HUES48 (cell line): ENCODE measurements at regions not wholly inside any gene's neighbourhood (a gene's known extent, or its start where the extent isn't known, plus 50 kb on each side); places are given as distances from the start of the nearest gene placed in this dataset.

Experiments used
- H3K27ac ChIP-seq: one replicate; pipeline ENCODE4 v1.7.0; 2013; ENCODE audit warnings: low read depth, low read length, inconsistent platforms
- H3K27me3 ChIP-seq: 2 replicates; pipeline ENCODE4 v1.6.1; 2013; ENCODE audit warnings: mild to moderate bottlenecking, low read length; ENCODE audit not compliant: control insufficient read depth, insufficient read depth
- H3K36me3 ChIP-seq: 2 replicates; pipeline ENCODE4 v1.6.1; 2013; ENCODE audit warnings: low read length; ENCODE audit not compliant: control insufficient read depth, insufficient read depth
- H3K4me1 ChIP-seq: 2 replicates; pipeline ENCODE4 v1.6.1; 2013; ENCODE audit warnings: mild to moderate bottlenecking, low read length; ENCODE audit not compliant: control insufficient read depth, insufficient read depth
- H3K4me3 ChIP-seq: 2 replicates; pipeline ENCODE4 v1.5.1; 2013; ENCODE audit warnings: mild to moderate bottlenecking, low read depth, low read length
- H3K9ac ChIP-seq: 2 replicates; pipeline ENCODE4 v1.6.1; 2013; ENCODE audit warnings: mild to moderate bottlenecking, low read depth, low read length, moderate library complexity
- H3K9me3 ChIP-seq: 2 replicates; pipeline ENCODE4 v1.6.1; 2013; ENCODE audit warnings: low read length; ENCODE audit not compliant: control insufficient read depth, insufficient read depth

DNA sequence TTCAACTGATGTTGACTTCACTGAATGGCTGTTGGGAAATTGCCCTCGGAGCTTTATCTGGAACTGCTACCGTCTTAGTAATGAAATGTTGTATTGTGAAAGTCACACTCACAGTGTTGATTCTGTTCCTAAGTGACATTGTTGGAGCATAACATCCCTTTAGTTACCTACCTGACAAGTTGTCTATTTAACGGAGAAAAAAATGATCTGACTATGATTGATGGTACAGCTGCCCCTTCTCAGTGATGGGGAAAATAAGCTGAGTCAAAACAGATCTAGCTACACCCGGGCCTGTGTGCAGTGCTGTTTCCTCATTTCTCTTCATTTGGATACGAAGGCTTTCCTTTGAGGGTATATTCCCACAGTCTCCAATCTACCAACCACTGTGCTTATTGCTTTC lies 472.3 kb upstream of the BRINP3 start:
- Histone ChIP-seq H3K9ac (no peak overlapping the region), H3K9me3 (no peaks in the 10 kb centered on the region), H3K27ac (no peak overlapping the region), H3K4me3 (no peak overlapping the region), H3K36me3 (no peaks in the 10 kb centered on the region), H3K4me1 (peaks cover 7% of the 10 kb centered on the region), H3K27me3 (no peaks in the 10 kb centered on the region)

DNA sequence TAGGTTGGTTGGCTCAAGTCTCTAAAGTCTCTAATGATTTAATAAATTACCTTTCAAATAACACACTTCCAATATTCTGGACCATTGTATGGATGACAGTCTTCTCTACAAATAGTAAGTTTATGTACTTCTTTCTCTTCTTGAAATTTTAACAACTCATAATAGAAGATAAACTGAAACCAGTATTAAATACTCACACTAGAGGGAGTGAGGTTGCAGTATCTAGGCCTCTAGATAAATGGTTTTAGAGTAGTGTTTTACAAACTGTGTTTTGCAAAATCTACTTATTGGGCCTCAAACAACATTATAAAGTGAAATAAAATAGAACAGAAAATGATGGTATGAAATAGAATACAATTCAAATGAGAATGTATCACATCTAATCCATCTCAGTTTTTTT lies 479.9 kb upstream of the BRINP3 start:
- no peaks in the 10 kb centered on the region for H3K36me3 ChIP-seq
- no peak overlapping the region for H3K9ac ChIP-seq
- H3K27me3 ChIP-seq, result no peaks in the 10 kb centered on the region
- H3K9me3 ChIP-seq, result no peaks in the 10 kb centered on the region
- no peak overlapping the region for H3K4me3 ChIP-seq
- H3K27ac ChIP-seq, result no peak overlapping the region
- 0 out of 2 replicates have a peak, but pooled peaks cover under 1% of the 10 kb centered on the region for H3K4me1 ChIP-seq

DNA sequence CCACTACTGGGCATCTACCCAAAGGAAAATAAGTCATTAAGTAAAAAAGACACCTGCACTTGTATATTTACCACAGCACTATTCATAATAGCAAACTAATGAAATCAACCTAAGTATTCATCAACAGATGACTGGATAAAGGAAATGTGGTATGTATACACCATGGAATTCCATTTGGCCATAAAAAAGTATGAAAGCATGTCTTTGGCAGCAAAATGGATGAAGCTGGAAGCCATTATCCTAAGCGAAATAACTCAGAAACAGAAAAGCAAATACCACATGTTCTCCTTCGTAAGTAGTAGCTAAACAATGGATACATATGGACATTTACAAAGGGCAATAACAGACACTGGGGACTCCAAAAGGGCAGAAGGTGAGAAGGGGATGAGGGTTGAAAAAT lies 485.7 kb upstream of the BRINP3 start:
- Histone ChIP-seq H3K9ac (no peak overlapping the region), H3K9me3 (no peaks in the 10 kb centered on the region), H3K4me3 (no peak overlapping the region), H3K27ac (no peak overlapping the region), H3K27me3 (no peaks in the 10 kb centered on the region), H3K36me3 (no peaks in the 10 kb centered on the region), H3K4me1 (no peaks in the 10 kb centered on the region)

DNA sequence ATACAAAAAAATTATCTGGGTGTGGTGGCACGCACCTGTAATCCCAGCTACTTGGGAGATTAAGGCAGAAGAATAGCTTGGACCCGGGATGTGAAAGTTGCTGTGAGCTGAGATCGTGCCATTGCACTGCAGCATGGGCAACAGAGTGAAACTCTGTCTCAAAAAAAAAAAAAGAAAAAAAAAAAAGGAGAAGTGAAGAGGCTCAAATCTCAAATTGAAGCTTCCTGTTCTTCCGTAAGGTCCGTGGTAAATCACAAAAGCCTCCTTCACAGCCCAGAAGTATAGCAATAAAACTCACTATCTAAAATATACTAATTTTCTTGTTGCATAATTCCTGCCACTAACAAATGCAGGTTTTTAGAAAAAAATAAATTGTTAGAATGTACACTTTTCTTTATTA lies 498.2 kb upstream of the BRINP3 start:
- H3K9ac ChIP-seq, result no peak overlapping the region
- H3K4me3 ChIP-seq, result no peak overlapping the region
- H3K36me3 ChIP-seq, result no peaks in the 10 kb centered on the region
- no peaks in the 10 kb centered on the region for H3K27me3 ChIP-seq
- no peaks in the 10 kb centered on the region for H3K4me1 ChIP-seq
- no peak overlapping the region for H3K27ac ChIP-seq
- no peaks in the 10 kb centered on the region for H3K9me3 ChIP-seq

DNA sequence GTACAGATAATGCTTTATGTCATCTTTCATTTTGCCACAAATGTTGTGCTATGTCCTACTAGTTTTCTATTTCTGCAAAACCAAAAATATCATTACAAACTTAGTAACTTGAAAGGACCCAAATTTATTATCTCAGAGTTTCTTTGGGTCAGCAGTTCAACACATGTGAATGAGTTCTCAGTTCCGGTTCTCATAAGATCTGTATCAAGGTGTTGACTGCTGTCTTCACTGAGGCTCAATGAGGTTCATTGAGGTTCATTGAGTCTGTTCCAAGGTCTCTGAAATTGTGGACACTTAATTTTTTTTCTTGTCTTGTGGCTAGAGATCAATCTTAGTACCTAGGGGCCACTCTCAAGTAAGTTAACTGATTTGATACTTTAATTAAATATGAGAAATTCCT lies 525.1 kb upstream of the BRINP3 start:
- no peaks in the 10 kb centered on the region for H3K9me3 ChIP-seq
- H3K4me1 ChIP-seq, result no peaks in the 10 kb centered on the region
- H3K9ac ChIP-seq, result no peak overlapping the region
- H3K4me3 ChIP-seq, result no peak overlapping the region
- H3K36me3 ChIP-seq, result no peaks in the 10 kb centered on the region
- no peaks in the 10 kb centered on the region for H3K27me3 ChIP-seq
- no peak overlapping the region for H3K27ac ChIP-seq

DNA sequence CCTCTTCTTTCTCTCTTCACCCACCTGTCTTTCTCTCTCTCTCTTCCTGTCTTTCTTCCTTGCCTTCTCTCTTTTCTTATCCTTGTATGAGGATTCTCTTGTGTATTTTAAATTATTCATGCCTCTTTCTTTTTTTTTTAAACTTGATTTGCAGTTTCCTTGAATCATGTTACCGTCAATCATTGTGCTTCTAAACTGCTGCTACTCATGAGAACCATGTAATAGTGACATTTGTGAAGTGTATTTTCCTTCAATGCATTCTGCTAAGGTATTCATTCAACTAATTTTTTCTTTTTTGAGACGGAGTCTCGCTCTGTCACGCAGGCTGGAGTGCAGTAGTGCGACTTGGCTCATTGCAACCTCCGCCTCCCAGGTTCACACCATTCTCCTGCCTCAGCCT lies 539.1 kb upstream of the BRINP3 start:
- Histone ChIP-seq H3K27me3 (no peaks in the 10 kb centered on the region), H3K27ac (no peak overlapping the region), H3K36me3 (no peaks in the 10 kb centered on the region), H3K9me3 (no peaks in the 10 kb centered on the region), H3K4me1 (no peaks in the 10 kb centered on the region), H3K9ac (no peak overlapping the region), H3K4me3 (no peak overlapping the region)

DNA sequence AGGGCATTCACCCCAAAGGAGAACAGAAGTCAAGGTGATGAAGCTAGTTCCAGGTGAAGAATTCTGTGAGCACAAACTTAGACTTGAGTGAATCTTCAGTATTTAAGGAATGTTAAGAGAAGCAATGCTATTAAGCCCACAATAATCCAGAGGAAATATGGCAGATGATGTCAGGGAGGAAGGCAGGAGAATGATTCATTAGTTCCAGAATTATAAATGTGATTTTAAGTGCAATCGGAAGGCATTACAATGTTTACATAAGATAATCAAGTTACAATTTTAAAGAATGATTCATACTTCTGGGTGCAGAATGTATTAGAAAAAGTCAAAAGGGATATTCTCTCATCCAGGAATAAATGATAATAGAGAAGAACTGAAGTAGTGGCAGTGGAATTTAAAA lies 545.2 kb upstream of the BRINP3 start:
- Histone ChIP-seq H3K9me3 (0 out of 2 replicates have a peak, but pooled peaks cover 3% of the 10 kb centered on the region), H3K27me3 (no peaks in the 10 kb centered on the region), H3K36me3 (no peaks in the 10 kb centered on the region), H3K4me1 (no peaks in the 10 kb centered on the region), H3K27ac (no peak overlapping the region), H3K9ac (no peak overlapping the region), H3K4me3 (no peak overlapping the region)

DNA sequence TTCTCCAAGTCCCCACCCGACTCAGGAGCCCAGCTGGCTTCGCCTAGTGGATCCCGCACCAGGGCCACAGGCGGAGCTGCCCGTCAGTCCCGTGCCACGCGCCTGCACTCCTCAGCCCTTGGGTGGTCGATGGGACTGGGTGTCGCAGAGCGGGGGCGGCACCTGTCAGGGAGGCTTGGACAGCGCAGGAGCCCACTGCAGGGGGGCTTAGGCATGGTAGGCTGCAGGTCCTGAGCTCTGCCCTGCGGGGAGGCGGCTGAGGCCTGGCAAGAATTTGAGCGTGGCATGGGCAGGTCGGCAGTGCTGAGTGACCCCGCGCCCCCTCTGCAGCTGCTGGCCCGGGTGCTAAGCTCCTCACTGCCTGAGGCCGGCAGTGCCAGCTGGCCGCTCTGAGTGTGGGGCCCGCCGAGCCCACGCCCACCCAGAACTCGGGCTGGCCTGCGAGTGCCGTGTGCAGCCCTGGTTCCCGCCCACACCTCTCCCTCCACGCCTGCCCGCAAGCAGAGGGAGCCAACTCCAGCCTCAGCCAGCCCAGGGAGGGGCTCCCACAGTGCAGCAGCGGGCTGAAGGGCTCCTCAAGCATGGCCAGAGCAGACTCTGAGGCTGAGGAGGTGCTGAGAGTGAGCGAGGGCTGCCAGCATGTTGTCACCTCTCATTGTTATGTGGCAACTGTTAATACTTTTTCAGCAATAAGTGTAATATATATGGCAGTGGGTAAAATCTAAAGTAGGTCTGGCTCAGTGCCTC lies 548.4 kb upstream of the BRINP3 start:
- no peaks in the 10 kb centered on the region for H3K4me1 ChIP-seq

DNA sequence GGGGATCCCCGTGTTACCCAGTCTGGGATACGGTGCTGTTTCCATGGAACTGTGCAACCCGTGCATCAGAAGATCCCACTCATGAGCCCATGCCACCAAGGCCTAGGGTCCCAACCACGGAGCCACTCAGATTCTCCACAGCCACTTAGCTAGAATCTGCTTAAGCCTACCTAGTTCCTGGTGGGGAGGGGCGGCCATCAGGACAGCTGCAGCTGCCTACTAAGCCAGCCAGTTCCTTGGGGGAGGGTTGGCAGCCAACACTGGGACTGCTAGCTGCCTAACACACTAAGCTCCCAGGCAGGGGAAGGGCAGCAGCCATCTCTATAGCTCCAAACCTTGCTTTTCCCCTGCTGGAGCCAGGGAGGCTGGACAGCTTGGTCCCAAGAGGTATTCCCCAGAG lies 549.2 kb upstream of the BRINP3 start:
- Histone ChIP-seq H3K36me3 (no peaks in the 10 kb centered on the region), H3K27me3 (no peaks in the 10 kb centered on the region), H3K9me3 (0 out of 2 replicates have a peak, but pooled peaks cover 3% of the 10 kb centered on the region), H3K27ac (no peak overlapping the region), H3K4me1 (no peaks in the 10 kb centered on the region), H3K4me3 (no peak overlapping the region), H3K9ac (no peak overlapping the region)

More for the DNA sequence above, 548.4 kb upstream of the BRINP3 start:
- no peak overlapping the region for H3K4me3 ChIP-seq
- H3K36me3 ChIP-seq, result no peaks in the 10 kb centered on the region
- 0 out of 2 replicates have a peak, but pooled peaks cover 3% of the 10 kb centered on the region for H3K9me3 ChIP-seq
- H3K27me3 ChIP-seq, result no peaks in the 10 kb centered on the region
- H3K9ac ChIP-seq, result no peak overlapping the region
- no peak overlapping the region for H3K27ac ChIP-seq

DNA sequence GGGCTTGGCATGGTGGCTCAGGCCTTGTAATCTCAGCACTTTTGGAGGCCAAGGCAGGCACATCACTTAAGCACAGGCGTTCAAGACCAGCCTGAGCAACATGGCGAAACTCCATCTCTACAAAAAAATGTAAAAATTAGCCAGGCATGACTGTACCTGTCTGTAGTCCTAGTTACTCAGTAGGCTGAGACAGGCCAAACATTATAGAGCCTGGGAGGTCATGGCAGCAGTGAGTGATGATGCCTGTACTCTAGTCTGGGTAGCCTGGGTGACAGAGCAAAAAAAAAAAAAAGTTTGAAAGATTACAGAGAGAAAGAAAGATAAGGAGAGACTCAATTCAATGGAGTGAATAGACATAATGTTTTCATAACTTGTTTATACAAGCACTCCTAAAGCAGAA lies 556.5 kb upstream of the BRINP3 start:
- Histone ChIP-seq H3K9ac (no peak overlapping the region), H3K9me3 (no peaks in the 10 kb centered on the region), H3K27ac (no peak overlapping the region), H3K4me1 (no peaks in the 10 kb centered on the region), H3K4me3 (no peak overlapping the region), H3K36me3 (no peaks in the 10 kb centered on the region), H3K27me3 (no peaks in the 10 kb centered on the region)

DNA sequence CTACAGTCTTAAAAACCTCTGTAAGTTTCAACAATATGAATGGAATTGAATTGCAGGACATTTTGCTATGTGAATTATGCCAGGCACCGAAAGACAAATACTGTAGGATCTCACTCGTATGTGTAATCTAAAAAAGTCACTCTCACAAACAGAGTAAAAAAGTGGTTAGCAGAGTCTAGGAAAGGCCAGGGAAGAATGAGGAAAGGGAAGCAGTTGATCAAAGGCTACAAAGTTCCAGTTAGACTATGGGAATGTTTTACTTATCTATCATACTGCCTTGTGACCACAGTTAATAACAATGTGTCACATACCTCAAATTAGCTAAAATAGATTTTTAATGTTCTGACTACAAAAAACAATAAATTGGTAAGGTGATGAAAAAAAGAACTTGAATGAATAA lies 565.4 kb upstream of the BRINP3 start:
- Histone ChIP-seq H3K27ac (no peak overlapping the region), H3K9me3 (no peaks in the 10 kb centered on the region), H3K27me3 (no peaks in the 10 kb centered on the region), H3K4me1 (no peaks in the 10 kb centered on the region), H3K4me3 (no peak overlapping the region), H3K36me3 (no peaks in the 10 kb centered on the region), H3K9ac (no peak overlapping the region)
